Ovary (tissue), 7 donors: ENCODE measurements at regions not wholly inside any gene's neighbourhood (a gene's known extent, or its start where the extent isn't known, plus 50 kb on each side); places are given as distances from the start of the nearest gene placed in this dataset.
"Not testable (repeated sequence)": the region's sequence is repeated elsewhere in the genome, so short reads cannot be mapped to it uniquely, and the experiment has no call there.

Experiments used
- DNase-seq, 5 donors: peaks; one replicate each; pipeline ENCODE4 v3.0.0-alpha.2; 2019 to 2020
- H3K27ac ChIP-seq, 2 donors: fragments of 200-600 bp; one replicate each; pipeline versions ENCODE4 v1.5.1 to v1.8.0; 2019 to 2022
- H3K27me3 ChIP-seq: fragments of 200-600 bp; one replicate; pipeline ENCODE4 v1.8.0; 2022
- H3K36me3 ChIP-seq: fragments of 200-600 bp; sonication (generic); one replicate; pipeline ENCODE4 v1.5.1; 2019
- H3K4me1 ChIP-seq: one replicate; pipeline ENCODE4 v1.8.1; 2013; ENCODE audit warnings: mild to moderate bottlenecking, moderate library complexity; ENCODE audit not compliant: insufficient read depth
- H3K4me3 ChIP-seq: fragments of 200-600 bp; sonication (generic); one replicate; pipeline ENCODE4 v1.5.1; 2017
- H3K9me3 ChIP-seq, 2 donors: fragments of 200-600 bp in 1 of 2; sonication (generic) in 1 of 2; one replicate each; pipeline versions ENCODE4 v1.5.1 to v1.8.1; 2013 to 2019; ENCODE audit warnings: mild to moderate bottlenecking in 1 of 2, moderate library complexity in 1 of 2
- CTCF ChIP-seq, 3 donors: fragments of 450-650 bp in 2 of 3; fragments of 200-600 bp in 1 of 3; IDR thresholded peaks; one replicate each; pipeline versions ENCODE4 v1.5.1 to v1.8.0; 2016 to 2022; ENCODE audit warnings: antibody characterized with exemption in 3 of 3, mild to moderate bottlenecking in 1 of 3
- EP300 ChIP-seq: sonication (generic); formaldehyde crosslinking; IDR thresholded peaks from one replicate; pipeline ENCODE4 v1.6.1; 2017; ENCODE audit warnings: antibody characterized with exemption
- POLR2A ChIP-seq: fragments of 450-650 bp; IDR thresholded peaks from one replicate; pipeline ENCODE4 v1.6.1; 2017; ENCODE audit warnings: antibody characterized with exemption, mild to moderate bottlenecking, moderate library complexity
- WGBS, 3 donors: extraction: QIAGEN DNeasy Blood & Tissue Kit in 1 of 3; methylation state at CpG; one replicate each; pipeline versions ENCODE4 v1.1.5 to v1.1.7; 2013 to 2017; 5-methylcytosine and 5-hydroxymethylcytosine counted together
- intact Hi-C, 4 donors: fragments of 100-400 bp; cut with DNase I; formaldehyde crosslinking; loops; one replicate each; pipeline versions ENCODE4 v1.11.0 to v1.15.1; 2022 to 2023
- donor health status: DM: no; HTN: no; CAD: no; lungs with moderate emphysema.
- donor health status: DM: no; HTN: no; CAD: no.
- donor health status: Bipolar disorder and iron deficiency.
- donor health status: DM: no; HTN: no; CAD: no.
- donor health status: DM: yes; HTN: yes; CAD: no.

- intact Hi-C loops: no loop called here
- H3K27me3 ChIP-seq: no peaks in the 10 kb centered on the region
- no peak overlapping the region for H3K4me3 ChIP-seq
- H3K27ac ChIP-seq: no peak overlapping the region
- no peaks in the 10 kb centered on the region for H3K36me3 ChIP-seq
- WGBS, 3 donors: 60 to 61% (median 60%) methylated on average over 2 of the region's 2 CpGs
- DNase-seq: no peak
- no peak for TF ChIP-seq EP300
- no peak for TF ChIP-seq CTCF (IDR thresholded peaks at IDR 0.05)
- TF ChIP-seq POLR2A: no peak
- H3K9me3 ChIP-seq: no peaks in the 10 kb centered on the region
- no peaks in the 10 kb centered on the region for H3K4me1 ChIP-seq
Observed at GRCh38 chr1:102470767-102471166, 474.0 kb upstream of the OLFM3 start.

- TF ChIP-seq EP300 (no peak), CTCF (IDR thresholded peaks at IDR 0.05) (no peak), POLR2A (no peak)
- 95 to 100% (median 96%) methylated on average over 1 of the region's 1 CpG for WGBS, 3 donors
Observed at GRCh38 chr1:102466487-102466886, 469.8 kb upstream of the OLFM3 start.

GRCh38 chr1:102463328-102463727 lies 466.6 kb upstream of the OLFM3 start:
- 60 to 73% (median 67%) methylated on average over 2 of the region's 2 CpGs for WGBS, 3 donors
- Histone ChIP-seq H3K36me3 (no peaks in the 10 kb centered on the region), H3K4me1 (no peaks in the 10 kb centered on the region), H3K27me3 (no peaks in the 10 kb centered on the region), H3K9me3 (no peaks in the 10 kb centered on the region), H3K4me3 (no peak overlapping the region), H3K27ac (no peak overlapping the region)
- intact Hi-C loops: no loop called here
- no peak for DNase-seq
- TF ChIP-seq CTCF (IDR thresholded peaks at IDR 0.05) (no peak), EP300 (no peak), POLR2A (no peak)

More at GRCh38 chr1:102466487-102466886, 469.8 kb upstream of the OLFM3 start:
- H3K36me3 ChIP-seq: no peaks in the 10 kb centered on the region
- intact Hi-C loops: no loop called here
- no peak overlapping the region for H3K27ac ChIP-seq
- no peaks in the 10 kb centered on the region for H3K9me3 ChIP-seq
- no peak overlapping the region for H3K4me3 ChIP-seq
- H3K4me1 ChIP-seq: no peaks in the 10 kb centered on the region
- no peaks in the 10 kb centered on the region for H3K27me3 ChIP-seq
- DNase-seq: no peak

- H3K27me3 ChIP-seq, H3K9me3 ChIP-seq, DNase-seq, H3K4me3 ChIP-seq, H3K4me1 ChIP-seq, intact Hi-C loops, H3K27ac ChIP-seq, H3K36me3 ChIP-seq: not testable (repeated sequence)
- WGBS, 3 donors: 85 to 89% (median 89%) methylated on average over 9 of the region's 9 CpGs
Observed at GRCh38 chr1:102442317-102442716, 445.6 kb upstream of the OLFM3 start.

GRCh38 chr1:102435483-102435882 lies 438.8 kb upstream of the OLFM3 start:
- Histone ChIP-seq H3K4me1 (no peaks in the 10 kb centered on the region), H3K27me3 (no peaks in the 10 kb centered on the region), H3K4me3 (no peak overlapping the region), H3K36me3 (no peaks in the 10 kb centered on the region), H3K27ac (no peak overlapping the region), H3K9me3 (no peaks in the 10 kb centered on the region)
- intact Hi-C loops: no loop called here
- WGBS, 3 donors: 81 to 90% (median 83%) methylated on average over 2 of the region's 2 CpGs
- DNase-seq: no peak
- no peak for TF ChIP-seq POLR2A
- TF ChIP-seq EP300: no peak
- TF ChIP-seq CTCF (IDR thresholded peaks at IDR 0.05): no peak
